ENCODE measurements at regions not wholly inside any gene's neighbourhood (a gene's known extent, or its start where the extent isn't known, plus 50 kb on each side); places are given as distances from the start of the nearest gene placed in this dataset.

DNA sequence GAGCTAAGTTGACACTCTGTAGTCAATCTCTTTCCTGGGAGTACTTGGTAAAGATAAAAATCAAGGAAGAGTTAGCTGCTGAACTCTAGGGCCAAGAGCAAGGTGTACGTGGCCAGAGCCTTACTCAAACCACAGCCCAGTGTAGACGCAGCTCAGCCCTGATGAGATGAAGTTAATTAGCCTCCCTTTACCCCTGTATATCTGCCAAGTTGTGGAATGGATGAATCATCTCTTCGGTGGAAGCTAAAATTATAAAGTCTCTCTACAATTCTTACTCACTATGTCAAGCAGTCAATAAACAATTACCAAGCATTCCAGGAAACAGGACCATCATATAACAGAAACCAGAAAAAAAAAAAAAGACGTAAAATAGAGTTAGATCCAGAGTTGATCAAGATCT, 146.9 kb upstream of the UFM1 start:
- Histone ChIP-seq H3K4me1 (ENCODE audit: control insufficient read depth in 2 of 2, insufficient read depth in 2 of 2, low read length in 2 of 2) (no peaks in the 10 kb centered on the region), H3K27me3 (replicated peaks in 1 of 4; ENCODE audit: control extremely low read depth in 1 of 4, control insufficient read depth in 3 of 4, insufficient read depth in 4 of 4, low read length in 3 of 4) (peaks cover 0 to 5% (median 0%) of the 10 kb centered on the region in 4 experiments), H3K4me3 (ENCODE audit: control extremely low read depth in 1 of 5, extremely low read depth in 1 of 5, insufficient read depth in 1 of 5, low read depth in 2 of 5, low read length in 4 of 5) (no peak overlapping the region), H3K9me3 (ENCODE audit: control extremely low read depth in 1 of 3, control insufficient read depth in 2 of 3, insufficient read depth in 1 of 3, low read length in 2 of 3) (no peaks in the 10 kb centered on the region), H3K4me2 (replicated peaks; ENCODE audit: low read depth, low read length, poor library complexity, severe bottlenecking) (no peak overlapping the region), H3K79me2 (ENCODE audit: control insufficient read depth, insufficient read depth, low read length) (no peaks in the 10 kb centered on the region), H4K20me1 (ENCODE audit: control insufficient read depth, insufficient read depth, low read length, poor library complexity, severe bottlenecking) (no peaks in the 10 kb centered on the region), H2AFZ (ENCODE audit: insufficient read depth, low read depth, low read length, poor library complexity, severe bottlenecking) (no peak overlapping the region), H3K36me3 (replicated peaks in 1 of 2; ENCODE audit: control extremely low read depth in 1 of 2, control insufficient read depth in 1 of 2, extremely low read depth in 1 of 2, insufficient read depth in 2 of 2, low read length in 1 of 2) (no peaks in the 10 kb centered on the region), H3K27ac (ENCODE audit: low read length in 2 of 2) (no peak overlapping the region), H3K9ac (ENCODE audit: low read length) (no peak overlapping the region)
- no peaks in the 10 kb centered on the region for H3K27me3 Mint-ChIP-seq
- ChIA-PET POLR2A (no interaction called here), CTCF (no interaction called here)
- no peak for DNase-seq
- no peak overlapping the region for H3K27ac Mint-ChIP-seq
- no peaks in the 10 kb centered on the region for H3K9me3 Mint-ChIP-seq (ENCODE audit: insufficient read depth)
- no peak for ATAC-seq (ENCODE audit: low read depth)
- no peak overlapping the region for H3K4me3 Mint-ChIP-seq
- WGBS (ENCODE audit: insufficient coverage), result no CpG with 5 or more reads among the region's 4 CpGs
- TF ChIP-seq, protein P1, sequence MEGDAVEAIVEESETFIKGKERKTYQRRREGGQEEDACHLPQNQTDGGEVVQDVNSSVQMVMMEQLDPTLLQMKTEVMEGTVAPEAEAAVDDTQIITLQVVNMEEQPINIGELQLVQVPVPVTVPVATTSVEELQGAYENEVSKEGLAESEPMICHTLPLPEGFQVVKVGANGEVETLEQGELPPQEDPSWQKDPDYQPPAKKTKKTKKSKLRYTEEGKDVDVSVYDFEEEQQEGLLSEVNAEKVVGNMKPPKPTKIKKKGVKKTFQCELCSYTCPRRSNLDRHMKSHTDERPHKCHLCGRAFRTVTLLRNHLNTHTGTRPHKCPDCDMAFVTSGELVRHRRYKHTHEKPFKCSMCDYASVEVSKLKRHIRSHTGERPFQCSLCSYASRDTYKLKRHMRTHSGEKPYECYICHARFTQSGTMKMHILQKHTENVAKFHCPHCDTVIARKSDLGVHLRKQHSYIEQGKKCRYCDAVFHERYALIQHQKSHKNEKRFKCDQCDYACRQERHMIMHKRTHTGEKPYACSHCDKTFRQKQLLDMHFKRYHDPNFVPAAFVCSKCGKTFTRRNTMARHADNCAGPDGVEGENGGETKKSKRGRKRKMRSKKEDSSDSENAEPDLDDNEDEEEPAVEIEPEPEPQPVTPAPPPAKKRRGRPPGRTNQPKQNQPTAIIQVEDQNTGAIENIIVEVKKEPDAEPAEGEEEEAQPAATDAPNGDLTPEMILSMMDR (IDR thresholded peaks at IDR 0.05), result no peak
- TF ChIP-seq EZH2 (IDR thresholded peaks at IDR 0.05; ENCODE audit: borderline replicate concordance, insufficient read depth, low read depth, low read length, poor library complexity, severe bottlenecking), result no peak
- intact Hi-C loops (cut with micrococcal nuclease), result no loop called here
- no peaks in the 10 kb centered on the region for H3K4me1 Mint-ChIP-seq

DNA sequence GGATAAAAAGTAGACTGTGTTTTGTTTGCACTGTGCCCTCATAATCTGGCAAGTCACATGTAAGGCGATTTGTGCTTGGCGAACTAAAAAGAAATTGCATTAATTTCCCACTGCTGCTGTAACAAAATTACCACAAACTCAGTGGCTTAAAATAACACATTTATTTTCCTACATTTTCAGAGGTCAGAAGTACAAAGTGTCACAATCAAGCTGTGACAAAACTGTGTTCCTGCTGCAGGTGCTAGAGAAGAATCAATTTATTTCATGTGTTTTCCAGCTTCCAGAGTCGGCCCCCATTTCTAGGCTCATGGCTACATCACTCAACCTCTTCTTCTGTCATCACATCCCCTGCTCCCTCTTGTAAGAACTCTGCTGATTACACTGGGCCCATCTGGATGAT, 158.6 kb upstream of the UFM1 start:
- no peaks in the 10 kb centered on the region for H4K20me1 ChIP-seq (ENCODE audit: control insufficient read depth, insufficient read depth, low read length, poor library complexity, severe bottlenecking)
- no peak overlapping the region for H2AFZ ChIP-seq (ENCODE audit: insufficient read depth, low read depth, low read length, poor library complexity, severe bottlenecking)
- DNase-seq, result no peak
- no peaks in the 10 kb centered on the region for H3K4me1 ChIP-seq (ENCODE audit: control insufficient read depth in 2 of 2, insufficient read depth in 2 of 2, low read length in 2 of 2)
- H3K4me3 Mint-ChIP-seq, result no peak overlapping the region
- CTCF ChIA-PET, result no interaction called here
- no peaks in the 10 kb centered on the region for H3K27me3 Mint-ChIP-seq
- 100% methylated on average over 3 of the region's 3 CpGs for WGBS (ENCODE audit: insufficient coverage)
- no peak overlapping the region for H3K4me3 ChIP-seq (ENCODE audit: control extremely low read depth in 1 of 5, extremely low read depth in 1 of 5, insufficient read depth in 1 of 5, low read depth in 2 of 5, low read length in 4 of 5)
- POLR2A ChIA-PET, result no interaction called here
- no peak overlapping the region for H3K27ac Mint-ChIP-seq
- peaks cover 0 to 2% (median 0%) of the 10 kb centered on the region in 3 donors for H3K9me3 ChIP-seq (ENCODE audit: control extremely low read depth in 1 of 3, control insufficient read depth in 2 of 3, insufficient read depth in 1 of 3, low read length in 2 of 3)
- TF ChIP-seq, protein P1 (IDR thresholded peaks at IDR 0.05), result no peak
- TF ChIP-seq EZH2 (IDR thresholded peaks at IDR 0.05; ENCODE audit: borderline replicate concordance, insufficient read depth, low read depth, low read length, poor library complexity, severe bottlenecking), result no peak
- H3K4me1 Mint-ChIP-seq, result peaks cover 1% of the 10 kb centered on the region
- no peak overlapping the region for H3K9ac ChIP-seq (ENCODE audit: low read length)
- H3K27ac ChIP-seq (ENCODE audit: low read length in 2 of 2), result no peak overlapping the region
- H3K9me3 Mint-ChIP-seq (ENCODE audit: insufficient read depth), result no peaks in the 10 kb centered on the region
- H3K4me2 ChIP-seq (replicated peaks; ENCODE audit: low read depth, low read length, poor library complexity, severe bottlenecking), result no peak overlapping the region
- intact Hi-C loops (cut with micrococcal nuclease), result no loop called here
- H3K79me2 ChIP-seq (ENCODE audit: control insufficient read depth, insufficient read depth, low read length), result no peaks in the 10 kb centered on the region
- no peak for ATAC-seq (ENCODE audit: low read depth)
- H3K36me3 ChIP-seq (replicated peaks in 1 of 2; ENCODE audit: control extremely low read depth in 1 of 2, control insufficient read depth in 1 of 2, extremely low read depth in 1 of 2, insufficient read depth in 2 of 2, low read length in 1 of 2), result no peaks in the 10 kb centered on the region
- H3K27me3 ChIP-seq (replicated peaks in 1 of 4; ENCODE audit: control extremely low read depth in 1 of 4, control insufficient read depth in 3 of 4, insufficient read depth in 4 of 4, low read length in 3 of 4), result no peaks in the 10 kb centered on the region
